HCT116 (cell line): ENCODE measurements at regions not wholly inside any gene's neighbourhood (a gene's known extent, or its start where the extent isn't known, plus 50 kb on each side); places are given as distances from the start of the nearest gene placed in this dataset.

Source experiments
- ATAC-seq: fragments of 200-7000 bp; cut with Tn5 transposase; 2 replicates; pipeline ENCODE4 v1.9.1; 2020; ENCODE audit warnings: mild to moderate bottlenecking, moderate library complexity
- BruUV-seq: library from RNA; stranded (reverse); fragments of 400-500 nt; replicated peaks from 2 replicates; lab custom pipeline; 2021; lab: Mats Ljungman, UMichigan
- CTCF ChIA-PET: fragments of 300-600 bp; sonication (Branson Sonifier 250); formaldehyde crosslinking; loops from one replicate; lab custom pipeline; 2021; ENCODE audit warnings: antibody characterized with exemption; lab: Charles Lee
- POLR2A ChIA-PET: fragments of 300-600, 350-600 bp; sonication (Branson Sonifier 250); formaldehyde crosslinking; loops from one replicate; lab custom pipeline; 2021; ENCODE audit warnings: antibody characterized with exemption; lab: Charles Lee
- RAD21 ChIA-PET, 2 experiments: fragments of 300-600 bp; sonication (Branson Sonifier 250); formaldehyde crosslinking; loops; one replicate each; lab custom pipeline; 2023; ENCODE audit warnings: low total read pairs in 2 of 2; ENCODE audit not compliant: uncharacterized antibody in 2 of 2, unreplicated experiment in 2 of 2, low non-redundant PET in 1 of 2; lab: Charles Lee
- DNase-seq: peaks from one replicate; pipeline ENCODE4 v3.0.0-alpha.2; 2010; ENCODE audit warnings: low read depth, low spot score
- H2AFZ ChIP-seq: fragments of 200-600 bp; shearing (Covaris generic), sonication (generic); 2 replicates; pipeline ENCODE4 v1.6.1; 2017; ENCODE audit warnings: low read depth, mixed run types, mixed read lengths, antibody characterized with exemption, low read length; ENCODE audit not compliant: poor library complexity, severe bottlenecking
- H3K27ac ChIP-seq: 2 replicates; pipeline ENCODE4 v1.5.1; 2012; ENCODE audit warnings: low read depth, low read length
- H3K27me3 ChIP-seq: fragments of 200-600 bp; sonication (generic); 2 replicates; pipeline ENCODE4 v1.6.1; 2016; ENCODE audit warnings: mixed run types, low read length, mixed read lengths; ENCODE audit not compliant: insufficient read depth
- H3K36me3 ChIP-seq, 2 experiments: fragments of 200-500 bp in 1 of 2; fragments of 200-600 bp in 1 of 2; sonication (Bioruptor generic) in 1 of 2; sonication (generic) in 1 of 2; 2 replicates each; pipeline versions ENCODE4 v1.5.1 to v1.6.1; 2014 to 2016; ENCODE audit warnings: low read length in 2 of 2, inconsistent platforms in 1 of 2, mixed read lengths in 1 of 2, mixed run types in 1 of 2; ENCODE audit not compliant: insufficient read depth in 2 of 2, control insufficient read depth in 1 of 2
- H3K4me1 ChIP-seq, 2 experiments: fragments of 200-600 bp in 1 of 2; sonication (generic) in 1 of 2; 2 replicates each; pipeline versions ENCODE4 v1.5.1 to v1.6.1; 2012 to 2017; ENCODE audit warnings: low read length in 2 of 2, inconsistent platforms in 1 of 2, mild to moderate bottlenecking in 1 of 2, mixed read lengths in 1 of 2, mixed run types in 1 of 2, moderate library complexity in 1 of 2; ENCODE audit not compliant: insufficient read depth in 2 of 2, control insufficient read depth in 1 of 2
- H3K4me2 ChIP-seq: fragments of 200-600 bp; sonication (generic); 2 replicates; pipeline ENCODE4 v1.6.1; 2017; ENCODE audit warnings: mixed run types, low read length, mixed read lengths
- H3K4me3 ChIP-seq, 2 experiments: fragments of 200-600 bp in 1 of 2; sonication (generic) in 1 of 2; replicated peaks in 1 of 2; 2 replicates each; pipeline ENCODE4 v1.5.1; 2011 to 2016; ENCODE audit warnings: low read length in 2 of 2, control low read depth in 1 of 2, low read depth in 1 of 2, mild to moderate bottlenecking in 1 of 2, mixed read lengths in 1 of 2, mixed run types in 1 of 2
- H3K79me2 ChIP-seq: fragments of 200-600 bp; sonication (generic); 2 replicates; pipeline ENCODE4 v1.6.1; 2017; ENCODE audit warnings: mild to moderate bottlenecking, mixed run types, low read length, moderate library complexity, mixed read lengths; ENCODE audit not compliant: insufficient read depth
- H3K9ac ChIP-seq: fragments of 200-600 bp; sonication (generic); 2 replicates; pipeline ENCODE4 v1.6.1; 2016; ENCODE audit warnings: low read length, mixed read lengths
- H3K9me2 ChIP-seq: fragments of 200-600 bp; sonication (generic), shearing (Covaris generic); 2 replicates; pipeline ENCODE4 v1.6.1; 2017; ENCODE audit warnings: mixed run types, mild to moderate bottlenecking, moderate library complexity; ENCODE audit not compliant: insufficient read depth
- H3K9me3 ChIP-seq, 2 experiments: fragments of 200-500 bp in 1 of 2; fragments of 200-600 bp in 1 of 2; sonication (Bioruptor generic) in 1 of 2; sonication (generic) in 1 of 2; 2 replicates each; pipeline ENCODE4 v1.6.1; 2014 to 2017; ENCODE audit warnings: low read length in 2 of 2, mixed read lengths in 2 of 2, inconsistent platforms in 1 of 2, low read depth in 1 of 2, mild to moderate bottlenecking in 1 of 2, mixed run types in 1 of 2, moderate library complexity in 1 of 2; ENCODE audit not compliant: control insufficient read depth in 1 of 2, insufficient read depth in 1 of 2
- H4K20me1 ChIP-seq: fragments of 200-600 bp; sonication (generic), shearing (Covaris generic); 2 replicates; pipeline ENCODE4 v1.6.1; 2017; ENCODE audit warnings: mixed run types, mild to moderate bottlenecking, moderate library complexity; ENCODE audit not compliant: insufficient read depth
- CBX3 ChIP-seq: IDR thresholded peaks from 2 replicates; pipeline ENCODE4 v1.6.1; 2012; ENCODE audit warnings: low read depth
- EZH2 ChIP-seq: fragments of 200-600 bp; sonication (generic); IDR thresholded peaks from 2 replicates; pipeline ENCODE4 v1.6.1; 2017; ENCODE audit warnings: antibody characterized with exemption, mixed run types
- FOSL1 ChIP-seq: IDR thresholded peaks from 2 replicates; pipeline ENCODE4 v1.6.1; 2012; ENCODE audit warnings: low read depth
- JUND ChIP-seq: IDR thresholded peaks from 2 replicates; pipeline ENCODE4 v1.6.1; 2012
- POLR2AphosphoS5 ChIP-seq: IDR thresholded peaks from 2 replicates; pipeline ENCODE4 v1.6.1; 2011; ENCODE audit warnings: mild to moderate bottlenecking, low read depth, low read length, moderate library complexity
- SIN3A ChIP-seq: IDR thresholded peaks from 2 replicates; pipeline ENCODE4 v1.6.1; 2012; ENCODE audit warnings: low read depth
- SRF ChIP-seq: IDR thresholded peaks from 2 replicates; pipeline ENCODE4 v1.6.1; 2012; ENCODE audit warnings: low read depth
- TCF7L2 ChIP-seq: IDR thresholded peaks from 2 replicates; pipeline ENCODE4 v1.7.0; 2011; ENCODE audit warnings: borderline replicate concordance, inconsistent platforms; ENCODE audit not compliant: insufficient read depth, insufficient read length; ENCODE audit errors: extremely low read depth
- YY1 ChIP-seq: IDR thresholded peaks from 2 replicates; pipeline ENCODE4 v1.6.1; 2011; ENCODE audit warnings: low read length, low read depth, moderate library complexity, mild to moderate bottlenecking; ENCODE audit not compliant: insufficient replicate concordance; ENCODE audit errors: extremely low read depth
- ZNF274 ChIP-seq: fragments of 200-500 bp; sonication (Bioruptor generic); IDR thresholded peaks from 2 replicates; pipeline ENCODE4 v1.6.1; 2014; ENCODE audit warnings: mild to moderate bottlenecking, low read depth, low read length, inconsistent platforms
- intact Hi-C: fragments of 100-400 bp; cut with micrococcal nuclease; formaldehyde crosslinking; loops from 2 replicates; pipeline ENCODE4 v1.10.0; 2022
- TF ChIP-seq, protein P1 (sequence below): IDR thresholded peaks from 2 replicates; pipeline ENCODE4 v1.6.1; 2011; ENCODE audit warnings: mild to moderate bottlenecking, low read length, moderate library complexity; ENCODE audit not compliant: insufficient replicate concordance; ENCODE audit errors: extremely low read depth
- TF ChIP-seq, protein P2 (sequence below): IDR thresholded peaks from 2 replicates; pipeline ENCODE4 v1.6.1; 2012
- TF ChIP-seq, protein P3 (sequence below): IDR thresholded peaks from 2 replicates; pipeline ENCODE4 v1.6.1; 2012; ENCODE audit warnings: low read depth

DNA sequence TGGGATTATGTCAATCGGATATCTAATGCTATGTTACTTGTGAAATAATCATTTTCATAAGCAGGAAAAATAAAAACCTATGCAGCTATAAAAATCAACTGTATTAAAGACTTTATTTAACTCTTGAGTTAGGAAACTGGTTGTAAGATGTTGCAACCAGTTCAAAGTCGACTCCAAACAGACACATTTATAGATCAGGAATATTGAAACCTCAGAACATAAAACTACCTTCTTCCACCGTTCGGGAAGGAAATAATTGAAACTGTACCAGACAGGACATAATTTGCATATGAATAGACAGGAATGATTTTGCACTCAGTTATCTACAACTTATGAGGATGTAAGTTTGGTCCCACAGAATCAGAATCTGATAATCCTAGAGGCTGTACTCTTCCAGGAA lies 181.8 kb upstream of the STS start:
- no peak overlapping the region for H2AFZ ChIP-seq

DNA sequence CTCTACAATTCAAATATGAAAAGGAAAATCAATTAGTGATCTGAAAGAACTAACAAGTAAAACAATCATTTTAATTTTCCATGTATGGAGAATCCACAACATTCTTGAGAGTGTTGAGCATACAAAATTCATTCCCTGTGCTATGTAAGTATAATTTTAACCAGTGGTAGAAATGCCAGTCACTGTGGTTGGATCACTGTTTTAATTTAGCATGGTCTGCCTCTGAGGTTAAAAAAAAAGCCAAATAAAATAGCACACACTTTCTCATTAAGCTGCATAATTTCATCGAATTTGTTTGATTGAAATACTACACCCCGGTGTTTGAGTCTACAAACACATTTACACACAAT lies 185.5 kb upstream of the STS start:
- no TSS peak for BruUV-seq
- no peak overlapping the region for H3K4me2 ChIP-seq

More for the DNA sequence above, 181.8 kb upstream of the STS start:
- no peak for ATAC-seq
- Histone ChIP-seq H3K4me1 (no peaks in the 10 kb centered on the region), H3K36me3 (no peaks in the 10 kb centered on the region), H3K27me3 (no peaks in the 10 kb centered on the region), H3K4me3 (no peak overlapping the region), H3K9me3 (no peaks in the 10 kb centered on the region), H3K27ac (no peak overlapping the region), H4K20me1 (no peaks in the 10 kb centered on the region), H3K4me2 (no peak overlapping the region), H3K9ac (no peak overlapping the region), H3K9me2 (no peaks in the 10 kb centered on the region), H3K79me2 (no peaks in the 10 kb centered on the region)
- no peak for DNase-seq
- ChIA-PET RAD21 (no interaction called here), POLR2A (no interaction called here), CTCF (no interaction called here)
- no TSS peak for BruUV-seq
- intact Hi-C loops = no loop called here
- TF ChIP-seq ZNF274 = no peak
- no peak for TF ChIP-seq FOSL1
- TF ChIP-seq JUND = no peak
- no peak for TF ChIP-seq SRF
- no peak for TF ChIP-seq EZH2
- TF ChIP-seq, protein P1, sequence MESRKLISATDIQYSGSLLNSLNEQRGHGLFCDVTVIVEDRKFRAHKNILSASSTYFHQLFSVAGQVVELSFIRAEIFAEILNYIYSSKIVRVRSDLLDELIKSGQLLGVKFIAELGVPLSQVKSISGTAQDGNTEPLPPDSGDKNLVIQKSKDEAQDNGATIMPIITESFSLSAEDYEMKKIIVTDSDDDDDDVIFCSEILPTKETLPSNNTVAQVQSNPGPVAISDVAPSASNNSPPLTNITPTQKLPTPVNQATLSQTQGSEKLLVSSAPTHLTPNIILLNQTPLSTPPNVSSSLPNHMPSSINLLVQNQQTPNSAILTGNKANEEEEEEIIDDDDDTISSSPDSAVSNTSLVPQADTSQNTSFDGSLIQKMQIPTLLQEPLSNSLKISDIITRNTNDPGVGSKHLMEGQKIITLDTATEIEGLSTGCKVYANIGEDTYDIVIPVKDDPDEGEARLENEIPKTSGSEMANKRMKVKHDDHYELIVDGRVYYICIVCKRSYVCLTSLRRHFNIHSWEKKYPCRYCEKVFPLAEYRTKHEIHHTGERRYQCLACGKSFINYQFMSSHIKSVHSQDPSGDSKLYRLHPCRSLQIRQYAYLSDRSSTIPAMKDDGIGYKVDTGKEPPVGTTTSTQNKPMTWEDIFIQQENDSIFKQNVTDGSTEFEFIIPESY = no peak
- TF ChIP-seq TCF7L2 = no peak
- TF ChIP-seq, protein P2, sequence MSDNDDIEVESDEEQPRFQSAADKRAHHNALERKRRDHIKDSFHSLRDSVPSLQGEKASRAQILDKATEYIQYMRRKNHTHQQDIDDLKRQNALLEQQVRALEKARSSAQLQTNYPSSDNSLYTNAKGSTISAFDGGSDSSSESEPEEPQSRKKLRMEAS = no peak
- TF ChIP-seq POLR2AphosphoS5 = no peak
- TF ChIP-seq SIN3A = no peak
- no peak for TF ChIP-seq YY1

More for the DNA sequence above, 185.5 kb upstream of the STS start:
- ChIA-PET CTCF (no interaction called here), POLR2A (no interaction called here), RAD21 (no interaction called here)
- Histone ChIP-seq H3K27me3 (no peaks in the 10 kb centered on the region), H3K9me2 (no peaks in the 10 kb centered on the region), H3K4me1 (no peaks in the 10 kb centered on the region), H2AFZ (no peak overlapping the region), H3K9ac (no peak overlapping the region), H3K36me3 (no peaks in the 10 kb centered on the region), H4K20me1 (no peaks in the 10 kb centered on the region), H3K79me2 (no peaks in the 10 kb centered on the region), H3K27ac (no peak overlapping the region), H3K4me3 (no peak overlapping the region), H3K9me3 (no peaks in the 10 kb centered on the region)
- DNase-seq (no peak), ATAC-seq (no peak)
- intact Hi-C loops = no loop called here
- TF ChIP-seq, protein P3, sequence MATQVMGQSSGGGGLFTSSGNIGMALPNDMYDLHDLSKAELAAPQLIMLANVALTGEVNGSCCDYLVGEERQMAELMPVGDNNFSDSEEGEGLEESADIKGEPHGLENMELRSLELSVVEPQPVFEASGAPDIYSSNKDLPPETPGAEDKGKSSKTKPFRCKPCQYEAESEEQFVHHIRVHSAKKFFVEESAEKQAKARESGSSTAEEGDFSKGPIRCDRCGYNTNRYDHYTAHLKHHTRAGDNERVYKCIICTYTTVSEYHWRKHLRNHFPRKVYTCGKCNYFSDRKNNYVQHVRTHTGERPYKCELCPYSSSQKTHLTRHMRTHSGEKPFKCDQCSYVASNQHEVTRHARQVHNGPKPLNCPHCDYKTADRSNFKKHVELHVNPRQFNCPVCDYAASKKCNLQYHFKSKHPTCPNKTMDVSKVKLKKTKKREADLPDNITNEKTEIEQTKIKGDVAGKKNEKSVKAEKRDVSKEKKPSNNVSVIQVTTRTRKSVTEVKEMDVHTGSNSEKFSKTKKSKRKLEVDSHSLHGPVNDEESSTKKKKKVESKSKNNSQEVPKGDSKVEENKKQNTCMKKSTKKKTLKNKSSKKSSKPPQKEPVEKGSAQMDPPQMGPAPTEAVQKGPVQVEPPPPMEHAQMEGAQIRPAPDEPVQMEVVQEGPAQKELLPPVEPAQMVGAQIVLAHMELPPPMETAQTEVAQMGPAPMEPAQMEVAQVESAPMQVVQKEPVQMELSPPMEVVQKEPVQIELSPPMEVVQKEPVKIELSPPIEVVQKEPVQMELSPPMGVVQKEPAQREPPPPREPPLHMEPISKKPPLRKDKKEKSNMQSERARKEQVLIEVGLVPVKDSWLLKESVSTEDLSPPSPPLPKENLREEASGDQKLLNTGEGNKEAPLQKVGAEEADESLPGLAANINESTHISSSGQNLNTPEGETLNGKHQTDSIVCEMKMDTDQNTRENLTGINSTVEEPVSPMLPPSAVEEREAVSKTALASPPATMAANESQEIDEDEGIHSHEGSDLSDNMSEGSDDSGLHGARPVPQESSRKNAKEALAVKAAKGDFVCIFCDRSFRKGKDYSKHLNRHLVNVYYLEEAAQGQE = no peak
- no peak for TF ChIP-seq CBX3
- TF ChIP-seq FOSL1 = no peak
